GM23338 (cell line): ENCODE measurements at regions not wholly inside any gene's neighbourhood (a gene's known extent, or its start where the extent isn't known, plus 50 kb on each side); places are given as distances from the start of the nearest gene placed in this dataset.

Source experiments
- ATAC-seq: fragments of 200-7000 bp; cut with Tn5 transposase; 3 replicates; pipeline ENCODE4 v1.9.1; 2020
- DNase-seq: peaks from one replicate; pipeline ENCODE4 v3.0.0-alpha.2; 2015; ENCODE audit warnings: low spot score
- H2AFZ ChIP-seq: fragments of 200-600 bp; sonication (generic); 2 replicates; pipeline ENCODE4 v1.8.0; 2016; ENCODE audit warnings: antibody characterized with exemption, mild to moderate bottlenecking, moderate library complexity
- H3F3A ChIP-seq: fragments of 200-600 bp; sonication (generic); replicated peaks from 2 replicates; pipeline ENCODE4 v1.8.0; 2017; ENCODE audit warnings: antibody characterized with exemption, mixed run types, low read depth
- H3K27ac ChIP-seq: fragments of 200-600 bp; sonication (generic); 2 replicates; pipeline ENCODE4 v1.6.1; 2016; ENCODE audit warnings: low read depth
- H3K27me3 ChIP-seq: fragments of 200-600 bp; sonication (generic); 2 replicates; pipeline ENCODE4 v1.8.0; 2016; ENCODE audit warnings: mild to moderate bottlenecking, mixed run types, moderate library complexity; ENCODE audit not compliant: insufficient read depth
- H3K36me3 ChIP-seq: fragments of 200-600 bp; sonication (generic); 2 replicates; pipeline ENCODE4 v1.8.0; 2016; ENCODE audit warnings: mild to moderate bottlenecking; ENCODE audit not compliant: insufficient read depth
- H3K4me1 ChIP-seq: fragments of 200-600 bp; sonication (generic); 2 replicates; pipeline ENCODE4 v1.8.0; 2016; ENCODE audit warnings: mild to moderate bottlenecking, moderate library complexity; ENCODE audit not compliant: insufficient read depth
- H3K4me2 ChIP-seq: fragments of 200-600 bp; sonication (generic); 2 replicates; pipeline ENCODE4 v1.7.1; 2017; ENCODE audit warnings: mixed run types
- H3K4me3 ChIP-seq: fragments of 200-600 bp; sonication (generic); 2 replicates; pipeline ENCODE4 v1.6.1; 2016; ENCODE audit warnings: mixed run types
- H3K79me2 ChIP-seq: fragments of 200-600 bp; sonication (generic); replicated peaks from 2 replicates; pipeline ENCODE4 v1.8.0; 2017; ENCODE audit warnings: mild to moderate bottlenecking; ENCODE audit not compliant: insufficient read depth
- H3K9me2 ChIP-seq: fragments of 200-600 bp; sonication (generic); 2 replicates; pipeline ENCODE4 v1.8.0; 2017; ENCODE audit not compliant: insufficient read depth
- H4K20me1 ChIP-seq: fragments of 200-600 bp; sonication (generic); replicated peaks from 2 replicates; pipeline ENCODE4 v1.8.0; 2017; ENCODE audit warnings: mild to moderate bottlenecking; ENCODE audit not compliant: insufficient read depth
- H3K27ac Mint-ChIP-seq: 2 replicates; pipeline ENCODE4 v1.8.0; 2020; ENCODE audit warnings: inconsistent platforms, mild to moderate bottlenecking, moderate library complexity, mixed read lengths
- H3K27me3 Mint-ChIP-seq: 3 replicates; pipeline ENCODE4 v1.8.0; 2022; ENCODE audit warnings: low read depth, mild to moderate bottlenecking, moderate library complexity, mixed read lengths, inconsistent platforms; ENCODE audit not compliant: insufficient read depth, poor library complexity
- H3K36me3 Mint-ChIP-seq: 3 replicates; pipeline ENCODE4 v1.8.0; 2021; ENCODE audit warnings: low read depth, mild to moderate bottlenecking, inconsistent platforms, moderate library complexity, mixed read lengths
- H3K4me1 Mint-ChIP-seq: 3 replicates; pipeline ENCODE4 v1.8.0; 2020; ENCODE audit warnings: mild to moderate bottlenecking, inconsistent platforms, mixed read lengths
- H3K4me3 Mint-ChIP-seq: 3 replicates; pipeline ENCODE4 v1.8.0; 2021; ENCODE audit warnings: moderate library complexity, mild to moderate bottlenecking, inconsistent platforms, mixed read lengths
- H3K9me3 Mint-ChIP-seq: 3 replicates; pipeline ENCODE4 v1.8.0; 2020; ENCODE audit warnings: moderate library complexity, mild to moderate bottlenecking, inconsistent platforms, mixed read lengths
- EZH2 ChIP-seq: fragments of 200-600 bp; sonication (generic); IDR thresholded peaks from one replicate; pipeline ENCODE4 v1.8.0; 2017; ENCODE audit warnings: antibody characterized with exemption, mild to moderate bottlenecking, low read depth; ENCODE audit not compliant: unreplicated experiment
- EZH2phosphoT487 ChIP-seq: fragments of 200-600 bp; sonication (generic); IDR thresholded peaks from one replicate; pipeline ENCODE4 v1.8.1; 2018; ENCODE audit warnings: antibody characterized with exemption; ENCODE audit not compliant: unreplicated experiment
- JUNB ChIP-seq: IDR thresholded peaks from one replicate; pipeline ENCODE4 v1.6.1; 2016; ENCODE audit warnings: antibody characterized with exemption; ENCODE audit not compliant: unreplicated experiment
- ZNF114 ChIP-seq: fragments of 250-450 bp; sonication (Bioruptor Pico); IDR thresholded peaks from 2 replicates; pipeline ENCODE4 v1.5.0; 2020; ENCODE audit warnings: mild to moderate bottlenecking, moderate library complexity
- ZNF331 ChIP-seq: fragments of 250-450 bp; sonication (Bioruptor Pico); IDR thresholded peaks from 2 replicates; pipeline ENCODE4 v1.5.0; 2020; ENCODE audit warnings: low read depth, mild to moderate bottlenecking, moderate library complexity
- TF ChIP-seq, protein P1 (sequence below): fragments of 250-450 bp; sonication (Bioruptor Pico); IDR thresholded peaks from 2 replicates; pipeline ENCODE4 v1.5.0; 2020; ENCODE audit warnings: mild to moderate bottlenecking, moderate library complexity
- TF ChIP-seq, protein P2 (sequence below): IDR thresholded peaks from 2 replicates; pipeline ENCODE4 v1.6.1; 2016; ENCODE audit warnings: antibody characterized with exemption
- TF ChIP-seq, protein P3 (sequence below), 2 experiments: fragments of 200-600 bp in 1 of 2; sonication (generic) in 1 of 2; conservative IDR thresholded peaks; 2 replicates each; pipeline versions ENCODE4 v1.5.1 to v1.6.1; 2016 to 2017; ENCODE audit warnings: antibody characterized with exemption in 2 of 2, low read depth in 2 of 2, mild to moderate bottlenecking in 2 of 2, moderate library complexity in 1 of 2

DNA sequence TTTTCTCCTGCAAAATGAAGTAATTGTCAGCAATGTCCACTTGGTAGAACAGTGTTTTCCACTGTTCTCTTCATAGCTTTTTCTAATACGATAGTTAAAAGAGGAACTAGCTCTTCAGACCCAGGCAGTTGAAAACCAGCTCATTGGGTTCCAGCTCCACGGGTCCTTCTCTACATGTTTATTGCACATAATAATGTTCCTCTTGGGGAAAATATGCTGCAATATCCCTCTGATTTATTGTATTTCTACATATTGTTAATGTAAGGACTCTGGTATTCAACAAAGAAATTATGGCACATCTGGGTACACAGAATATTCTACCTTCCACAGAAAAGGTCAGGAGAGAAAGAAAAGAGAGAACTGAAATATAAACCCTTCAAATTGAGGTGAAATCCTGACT, 473.4 kb downstream of the TRIML1 start:
- DNase-seq (no peak), ATAC-seq (no peak)
- Mint-ChIP-seq H3K27me3 (no peaks in the 10 kb centered on the region), H3K4me1 (no peaks in the 10 kb centered on the region), H3K9me3 (no peaks in the 10 kb centered on the region; the same call in 2 of the 3 replicates), H3K4me3 (no peak overlapping the region), H3K27ac (no peak overlapping the region), H3K36me3 (no peaks in the 10 kb centered on the region)
- no peak overlapping the region for H3K4me3 ChIP-seq
- no peaks in the 10 kb centered on the region for H3K27me3 ChIP-seq
- H3K79me2 ChIP-seq, result no peaks in the 10 kb centered on the region
- H4K20me1 ChIP-seq, result no peaks in the 10 kb centered on the region
- no peaks in the 10 kb centered on the region for H3K4me1 ChIP-seq
- peaks cover 3% of the 10 kb centered on the region; the same call in 1 of the 2 replicates for H3K9me2 ChIP-seq
- H3K4me2 ChIP-seq, result no peak overlapping the region
- no peaks in the 10 kb centered on the region for H3K36me3 ChIP-seq
- H3F3A ChIP-seq, result no peaks in the 10 kb centered on the region
- no peak overlapping the region for H3K27ac ChIP-seq
- TF ChIP-seq EZH2phosphoT487 (no peak), JUNB (no peak), ZNF114 (no peak), EZH2 (no peak), ZNF331 (CRISPR knock-in tag) (no peak)
- TF ChIP-seq, protein P1, sequence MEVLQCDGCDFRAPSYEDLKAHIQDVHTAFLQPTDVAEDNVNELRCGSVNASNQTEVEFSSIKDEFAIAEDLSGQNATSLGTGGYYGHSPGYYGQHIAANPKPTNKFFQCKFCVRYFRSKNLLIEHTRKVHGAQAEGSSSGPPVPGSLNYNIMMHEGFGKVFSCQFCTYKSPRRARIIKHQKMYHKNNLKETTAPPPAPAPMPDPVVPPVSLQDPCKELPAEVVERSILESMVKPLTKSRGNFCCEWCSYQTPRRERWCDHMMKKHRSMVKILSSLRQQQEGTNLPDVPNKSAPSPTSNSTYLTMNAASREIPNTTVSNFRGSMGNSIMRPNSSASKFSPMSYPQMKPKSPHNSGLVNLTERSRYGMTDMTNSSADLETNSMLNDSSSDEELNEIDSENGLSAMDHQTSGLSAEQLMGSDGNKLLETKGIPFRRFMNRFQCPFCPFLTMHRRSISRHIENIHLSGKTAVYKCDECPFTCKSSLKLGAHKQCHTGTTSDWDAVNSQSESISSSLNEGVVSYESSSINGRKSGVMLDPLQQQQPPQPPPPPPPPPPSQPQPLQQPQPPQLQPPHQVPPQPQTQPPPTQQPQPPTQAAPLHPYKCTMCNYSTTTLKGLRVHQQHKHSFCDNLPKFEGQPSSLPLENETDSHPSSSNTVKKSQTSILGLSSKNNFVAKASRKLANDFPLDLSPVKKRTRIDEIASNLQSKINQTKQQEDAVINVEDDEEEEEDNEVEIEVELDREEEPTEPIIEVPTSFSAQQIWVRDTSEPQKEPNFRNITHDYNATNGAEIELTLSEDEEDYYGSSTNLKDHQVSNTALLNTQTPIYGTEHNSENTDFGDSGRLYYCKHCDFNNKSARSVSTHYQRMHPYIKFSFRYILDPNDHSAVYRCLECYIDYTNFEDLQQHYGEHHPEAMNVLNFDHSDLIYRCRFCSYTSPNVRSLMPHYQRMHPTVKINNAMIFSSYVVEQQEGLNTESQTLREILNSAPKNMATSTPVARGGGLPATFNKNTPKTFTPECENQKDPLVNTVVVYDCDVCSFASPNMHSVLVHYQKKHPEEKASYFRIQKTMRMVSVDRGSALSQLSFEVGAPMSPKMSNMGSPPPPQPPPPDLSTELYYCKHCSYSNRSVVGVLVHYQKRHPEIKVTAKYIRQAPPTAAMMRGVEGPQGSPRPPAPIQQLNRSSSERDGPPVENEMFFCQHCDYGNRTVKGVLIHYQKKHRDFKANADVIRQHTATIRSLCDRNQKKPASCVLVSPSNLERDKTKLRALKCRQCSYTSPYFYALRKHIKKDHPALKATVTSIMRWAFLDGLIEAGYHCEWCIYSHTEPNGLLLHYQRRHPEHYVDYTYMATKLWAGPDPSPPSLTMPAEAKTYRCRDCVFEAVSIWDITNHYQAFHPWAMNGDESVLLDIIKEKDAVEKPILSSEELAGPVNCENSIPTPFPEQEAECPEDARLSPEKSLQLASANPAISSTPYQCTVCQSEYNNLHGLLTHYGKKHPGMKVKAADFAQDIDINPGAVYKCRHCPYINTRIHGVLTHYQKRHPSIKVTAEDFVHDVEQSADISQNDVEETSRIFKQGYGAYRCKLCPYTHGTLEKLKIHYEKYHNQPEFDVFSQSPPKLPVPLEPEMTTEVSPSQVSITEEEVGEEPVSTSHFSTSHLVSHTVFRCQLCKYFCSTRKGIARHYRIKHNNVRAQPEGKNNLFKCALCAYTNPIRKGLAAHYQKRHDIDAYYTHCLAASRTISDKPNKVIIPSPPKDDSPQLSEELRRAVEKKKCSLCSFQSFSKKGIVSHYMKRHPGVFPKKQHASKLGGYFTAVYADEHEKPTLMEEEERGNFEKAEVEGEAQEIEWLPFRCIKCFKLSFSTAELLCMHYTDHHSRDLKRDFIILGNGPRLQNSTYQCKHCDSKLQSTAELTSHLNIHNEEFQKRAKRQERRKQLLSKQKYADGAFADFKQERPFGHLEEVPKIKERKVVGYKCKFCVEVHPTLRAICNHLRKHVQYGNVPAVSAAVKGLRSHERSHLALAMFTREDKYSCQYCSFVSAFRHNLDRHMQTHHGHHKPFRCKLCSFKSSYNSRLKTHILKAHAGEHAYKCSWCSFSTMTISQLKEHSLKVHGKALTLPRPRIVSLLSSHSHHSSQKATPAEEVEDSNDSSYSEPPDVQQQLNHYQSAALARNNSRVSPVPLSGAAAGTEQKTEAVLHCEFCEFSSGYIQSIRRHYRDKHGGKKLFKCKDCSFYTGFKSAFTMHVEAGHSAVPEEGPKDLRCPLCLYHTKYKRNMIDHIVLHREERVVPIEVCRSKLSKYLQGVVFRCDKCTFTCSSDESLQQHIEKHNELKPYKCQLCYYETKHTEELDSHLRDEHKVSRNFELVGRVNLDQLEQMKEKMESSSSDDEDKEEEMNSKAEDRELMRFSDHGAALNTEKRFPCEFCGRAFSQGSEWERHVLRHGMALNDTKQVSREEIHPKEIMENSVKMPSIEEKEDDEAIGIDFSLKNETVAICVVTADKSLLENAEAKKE (CRISPR knock-in tag), result no peak
- TF ChIP-seq, protein P2, sequence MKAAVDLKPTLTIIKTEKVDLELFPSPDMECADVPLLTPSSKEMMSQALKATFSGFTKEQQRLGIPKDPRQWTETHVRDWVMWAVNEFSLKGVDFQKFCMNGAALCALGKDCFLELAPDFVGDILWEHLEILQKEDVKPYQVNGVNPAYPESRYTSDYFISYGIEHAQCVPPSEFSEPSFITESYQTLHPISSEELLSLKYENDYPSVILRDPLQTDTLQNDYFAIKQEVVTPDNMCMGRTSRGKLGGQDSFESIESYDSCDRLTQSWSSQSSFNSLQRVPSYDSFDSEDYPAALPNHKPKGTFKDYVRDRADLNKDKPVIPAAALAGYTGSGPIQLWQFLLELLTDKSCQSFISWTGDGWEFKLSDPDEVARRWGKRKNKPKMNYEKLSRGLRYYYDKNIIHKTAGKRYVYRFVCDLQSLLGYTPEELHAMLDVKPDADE, result no peak
- TF ChIP-seq, protein P3, sequence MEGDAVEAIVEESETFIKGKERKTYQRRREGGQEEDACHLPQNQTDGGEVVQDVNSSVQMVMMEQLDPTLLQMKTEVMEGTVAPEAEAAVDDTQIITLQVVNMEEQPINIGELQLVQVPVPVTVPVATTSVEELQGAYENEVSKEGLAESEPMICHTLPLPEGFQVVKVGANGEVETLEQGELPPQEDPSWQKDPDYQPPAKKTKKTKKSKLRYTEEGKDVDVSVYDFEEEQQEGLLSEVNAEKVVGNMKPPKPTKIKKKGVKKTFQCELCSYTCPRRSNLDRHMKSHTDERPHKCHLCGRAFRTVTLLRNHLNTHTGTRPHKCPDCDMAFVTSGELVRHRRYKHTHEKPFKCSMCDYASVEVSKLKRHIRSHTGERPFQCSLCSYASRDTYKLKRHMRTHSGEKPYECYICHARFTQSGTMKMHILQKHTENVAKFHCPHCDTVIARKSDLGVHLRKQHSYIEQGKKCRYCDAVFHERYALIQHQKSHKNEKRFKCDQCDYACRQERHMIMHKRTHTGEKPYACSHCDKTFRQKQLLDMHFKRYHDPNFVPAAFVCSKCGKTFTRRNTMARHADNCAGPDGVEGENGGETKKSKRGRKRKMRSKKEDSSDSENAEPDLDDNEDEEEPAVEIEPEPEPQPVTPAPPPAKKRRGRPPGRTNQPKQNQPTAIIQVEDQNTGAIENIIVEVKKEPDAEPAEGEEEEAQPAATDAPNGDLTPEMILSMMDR (conservative IDR thresholded peaks at IDR 0.05; ENCODE audit: low read depth in 2 of 2), result no peak
- no peak overlapping the region for H2AFZ ChIP-seq
